ENCODE measurements at regions not wholly inside any gene's neighbourhood (a gene's known extent, or its start where the extent isn't known, plus 50 kb on each side); places are given as distances from the start of the nearest gene placed in this dataset.

DNA sequence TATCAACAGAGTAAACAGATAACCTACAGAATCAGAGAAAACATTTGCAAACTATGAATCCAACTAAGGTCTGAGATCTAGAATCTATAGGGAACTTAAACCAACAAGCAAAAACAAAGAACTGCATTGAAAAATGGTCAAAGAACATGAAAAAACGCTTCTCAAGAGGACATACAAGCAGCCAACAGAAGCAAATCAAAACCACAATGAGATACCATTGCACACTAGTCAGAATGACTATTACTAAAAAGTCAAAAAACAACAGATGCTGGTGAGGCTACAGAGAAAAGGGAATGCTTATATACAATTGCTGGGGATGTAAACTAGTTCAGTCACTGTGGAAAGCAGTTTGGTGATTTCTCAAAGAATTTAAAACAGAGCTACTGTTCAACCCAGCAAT lies 255.7 kb downstream of the TMEM47 start:
- Histone ChIP-seq H3K27me3 (ENCODE audit: insufficient read depth, low read depth) (no peaks in the 10 kb centered on the region), H3K36me3 (ENCODE audit: insufficient read depth) (no peaks in the 10 kb centered on the region), H2AFZ (ENCODE audit: low read depth) (no peak overlapping the region), H3K9ac (no peak overlapping the region), H3K4me3 (IDR thresholded peaks at IDR 0.05; ENCODE audit: insufficient read depth, low read depth, low read length) (no peak overlapping the region), H3K27ac (no peak overlapping the region), H3K79me2 (ENCODE audit: insufficient read depth, low read depth) (no peaks in the 10 kb centered on the region), H3K4me1 (ENCODE audit: low read depth, poor library complexity, severe bottlenecking) (no peaks in the 10 kb centered on the region), H4K20me1 (ENCODE audit: insufficient read depth) (no peaks in the 10 kb centered on the region), H3K4me2 (no peak overlapping the region)
- TF ChIP-seq, protein P1, sequence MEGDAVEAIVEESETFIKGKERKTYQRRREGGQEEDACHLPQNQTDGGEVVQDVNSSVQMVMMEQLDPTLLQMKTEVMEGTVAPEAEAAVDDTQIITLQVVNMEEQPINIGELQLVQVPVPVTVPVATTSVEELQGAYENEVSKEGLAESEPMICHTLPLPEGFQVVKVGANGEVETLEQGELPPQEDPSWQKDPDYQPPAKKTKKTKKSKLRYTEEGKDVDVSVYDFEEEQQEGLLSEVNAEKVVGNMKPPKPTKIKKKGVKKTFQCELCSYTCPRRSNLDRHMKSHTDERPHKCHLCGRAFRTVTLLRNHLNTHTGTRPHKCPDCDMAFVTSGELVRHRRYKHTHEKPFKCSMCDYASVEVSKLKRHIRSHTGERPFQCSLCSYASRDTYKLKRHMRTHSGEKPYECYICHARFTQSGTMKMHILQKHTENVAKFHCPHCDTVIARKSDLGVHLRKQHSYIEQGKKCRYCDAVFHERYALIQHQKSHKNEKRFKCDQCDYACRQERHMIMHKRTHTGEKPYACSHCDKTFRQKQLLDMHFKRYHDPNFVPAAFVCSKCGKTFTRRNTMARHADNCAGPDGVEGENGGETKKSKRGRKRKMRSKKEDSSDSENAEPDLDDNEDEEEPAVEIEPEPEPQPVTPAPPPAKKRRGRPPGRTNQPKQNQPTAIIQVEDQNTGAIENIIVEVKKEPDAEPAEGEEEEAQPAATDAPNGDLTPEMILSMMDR (conservative IDR thresholded peaks at IDR 0.05; ENCODE audit: low read depth, low read length): no peak

DNA sequence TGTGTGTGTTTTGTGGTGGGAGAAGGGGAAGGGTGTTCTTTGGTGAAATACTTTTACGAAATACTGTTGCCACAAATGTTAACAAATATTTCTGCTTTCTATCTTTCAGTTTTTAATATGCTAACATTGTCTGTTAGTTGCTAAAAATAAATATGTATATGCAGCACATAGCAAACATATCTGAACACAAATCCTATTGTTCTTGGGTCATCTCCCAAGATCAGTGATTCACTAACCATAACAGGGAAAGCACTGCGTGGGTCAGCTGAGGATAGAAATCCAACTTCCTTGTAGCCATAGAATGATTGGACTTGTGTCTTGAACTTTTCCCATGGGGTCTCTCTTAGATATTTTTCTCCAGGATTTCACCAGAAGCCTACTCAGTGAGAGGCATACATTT lies 250.3 kb upstream of the FAM47A start:
- Histone ChIP-seq H2AFZ (ENCODE audit: low read depth) (no peak overlapping the region), H3K4me1 (ENCODE audit: low read depth, poor library complexity, severe bottlenecking) (no peaks in the 10 kb centered on the region), H3K36me3 (ENCODE audit: insufficient read depth) (no peaks in the 10 kb centered on the region), H3K4me3 (IDR thresholded peaks at IDR 0.05; ENCODE audit: insufficient read depth, low read depth, low read length) (no peak overlapping the region), H3K79me2 (ENCODE audit: insufficient read depth, low read depth) (no peaks in the 10 kb centered on the region), H3K27me3 (ENCODE audit: insufficient read depth, low read depth) (no peaks in the 10 kb centered on the region), H4K20me1 (ENCODE audit: insufficient read depth) (no peaks in the 10 kb centered on the region), H3K4me2 (no peak overlapping the region), H3K9ac (no peak overlapping the region), H3K27ac (no peak overlapping the region)
- TF ChIP-seq, protein P1 (conservative IDR thresholded peaks at IDR 0.05; ENCODE audit: low read depth, low read length): no peak

DNA sequence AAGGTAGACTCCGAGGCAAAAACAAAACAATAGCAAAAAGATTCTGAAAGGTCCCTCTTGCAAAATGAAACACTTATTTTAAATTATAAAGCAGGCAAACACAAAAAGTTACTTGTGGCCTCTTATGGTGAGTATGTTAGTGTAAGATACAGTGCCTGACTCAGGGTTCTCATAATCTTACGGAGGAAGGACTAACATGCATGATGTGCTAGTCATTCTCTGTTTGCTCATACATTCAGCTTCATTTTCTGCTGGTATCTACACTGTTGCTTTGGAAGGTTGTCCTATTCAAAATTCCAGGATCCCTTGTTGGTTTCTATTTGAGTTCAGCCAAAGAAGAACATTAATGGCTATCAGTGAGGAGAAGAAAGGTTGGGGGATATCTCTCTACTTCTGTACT lies 249.1 kb upstream of the FAM47A start:
- H3K27ac ChIP-seq: no peak overlapping the region
- no peak overlapping the region for H3K4me2 ChIP-seq
- H3K36me3 ChIP-seq (ENCODE audit: insufficient read depth): no peaks in the 10 kb centered on the region
- no peaks in the 10 kb centered on the region for H3K27me3 ChIP-seq (ENCODE audit: insufficient read depth, low read depth)
- no peak overlapping the region for H2AFZ ChIP-seq (ENCODE audit: low read depth)
- no peaks in the 10 kb centered on the region for H3K4me1 ChIP-seq (ENCODE audit: low read depth, poor library complexity, severe bottlenecking)
- no peaks in the 10 kb centered on the region for H4K20me1 ChIP-seq (ENCODE audit: insufficient read depth)
- no peaks in the 10 kb centered on the region for H3K79me2 ChIP-seq (ENCODE audit: insufficient read depth, low read depth)
- no peak overlapping the region for H3K4me3 ChIP-seq (IDR thresholded peaks at IDR 0.05; ENCODE audit: insufficient read depth, low read depth, low read length)
- H3K9ac ChIP-seq: no peak overlapping the region
- TF ChIP-seq, protein P1 (conservative IDR thresholded peaks at IDR 0.05; ENCODE audit: low read depth, low read length): no peak

DNA sequence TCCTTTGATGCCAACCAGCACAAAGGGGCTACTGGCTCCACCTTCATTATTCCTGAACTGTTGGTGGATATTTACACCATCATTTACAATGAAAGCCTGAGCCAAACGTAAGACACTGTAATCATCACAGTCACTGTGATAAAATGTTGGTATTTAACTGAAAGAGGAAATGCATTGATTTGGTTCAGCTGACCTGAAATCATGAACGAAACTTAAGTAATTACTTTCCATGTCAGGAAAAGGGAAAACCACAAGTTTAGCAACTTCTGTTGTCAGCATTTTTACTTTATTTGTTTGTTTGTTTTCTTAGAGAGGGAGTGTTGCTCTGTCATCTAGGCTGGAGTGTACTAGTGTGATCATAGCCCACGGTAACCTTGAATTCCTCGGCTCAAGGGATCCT lies 247.8 kb upstream of the FAM47A start:
- Histone ChIP-seq H3K36me3 (ENCODE audit: insufficient read depth) (no peaks in the 10 kb centered on the region), H4K20me1 (ENCODE audit: insufficient read depth) (no peaks in the 10 kb centered on the region), H2AFZ (ENCODE audit: low read depth) (no peak overlapping the region), H3K27ac (no peak overlapping the region), H3K9ac (no peak overlapping the region), H3K4me1 (ENCODE audit: low read depth, poor library complexity, severe bottlenecking) (no peaks in the 10 kb centered on the region), H3K4me2 (no peak overlapping the region), H3K4me3 (IDR thresholded peaks at IDR 0.05; ENCODE audit: insufficient read depth, low read depth, low read length) (no peak overlapping the region), H3K27me3 (ENCODE audit: insufficient read depth, low read depth) (no peaks in the 10 kb centered on the region), H3K79me2 (ENCODE audit: insufficient read depth, low read depth) (no peaks in the 10 kb centered on the region)
- TF ChIP-seq, protein P1 (conservative IDR thresholded peaks at IDR 0.05; ENCODE audit: low read depth, low read length): no peak

DNA sequence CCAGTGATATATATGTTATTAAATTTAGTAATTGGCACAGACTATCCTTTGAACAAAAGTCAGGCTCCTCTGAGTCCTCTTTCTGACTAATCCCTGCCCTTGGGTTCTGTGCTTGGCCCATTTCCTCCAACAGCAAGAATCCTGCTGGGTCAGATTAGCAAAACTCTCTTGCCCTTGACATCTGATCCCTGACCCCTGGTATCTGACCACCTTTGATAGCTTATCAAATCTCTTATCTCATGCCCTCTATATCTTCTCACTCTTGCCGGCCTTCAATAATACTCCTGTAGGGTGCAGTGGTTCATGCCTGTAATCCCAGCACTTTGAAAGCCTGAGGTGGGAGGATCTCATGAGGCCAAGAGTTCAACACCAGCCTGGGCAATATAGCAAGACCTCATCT lies 245.5 kb upstream of the FAM47A start:
- H3K27me3 ChIP-seq (ENCODE audit: insufficient read depth, low read depth): no peaks in the 10 kb centered on the region
- H3K79me2 ChIP-seq (ENCODE audit: insufficient read depth, low read depth): no peaks in the 10 kb centered on the region
- no peak overlapping the region for H3K4me3 ChIP-seq (IDR thresholded peaks at IDR 0.05; ENCODE audit: insufficient read depth, low read depth, low read length)
- no peak overlapping the region for H3K4me2 ChIP-seq
- TF ChIP-seq, protein P1 (conservative IDR thresholded peaks at IDR 0.05; ENCODE audit: low read depth, low read length): no peak
- no peaks in the 10 kb centered on the region for H3K36me3 ChIP-seq (ENCODE audit: insufficient read depth)
- H2AFZ ChIP-seq (ENCODE audit: low read depth): no peak overlapping the region
- no peak overlapping the region for H3K9ac ChIP-seq
- H4K20me1 ChIP-seq (ENCODE audit: insufficient read depth): no peaks in the 10 kb centered on the region
- no peak overlapping the region for H3K27ac ChIP-seq
- H3K4me1 ChIP-seq (ENCODE audit: low read depth, poor library complexity, severe bottlenecking): no peaks in the 10 kb centered on the region
